Mesodermal cell (in vitro differentiated cells): ENCODE measurements at regions not wholly inside any gene's neighbourhood (a gene's known extent, or its start where the extent isn't known, plus 50 kb on each side); places are given as distances from the start of the nearest gene placed in this dataset.

Source experiments
- H3K27ac ChIP-seq: 2 replicates; pipeline ENCODE4 v1.7.0; 2013; ENCODE audit warnings: mild to moderate bottlenecking, low read depth, low read length, moderate library complexity; ENCODE audit not compliant: severe bottlenecking
- H3K36me3 ChIP-seq: 2 replicates; pipeline ENCODE4 v1.7.1; 2013; ENCODE audit warnings: mild to moderate bottlenecking, low read length, moderate library complexity; ENCODE audit not compliant: control insufficient read depth, insufficient read depth
- H3K4me1 ChIP-seq: one replicate; pipeline ENCODE4 v1.7.1; 2013; ENCODE audit warnings: mild to moderate bottlenecking, low read length; ENCODE audit not compliant: insufficient read depth, control insufficient read depth, poor library complexity, severe bottlenecking
- H3K4me3 ChIP-seq: 2 replicates; pipeline ENCODE4 v1.7.0; 2013; ENCODE audit warnings: low read length, control low read depth, mild to moderate bottlenecking; ENCODE audit not compliant: insufficient read depth, poor library complexity, severe bottlenecking; ENCODE audit errors: extremely low read depth
- H3K9me3 ChIP-seq: 2 replicates; pipeline ENCODE4 v1.7.1; 2013; ENCODE audit warnings: mild to moderate bottlenecking, low read length, moderate library complexity; ENCODE audit not compliant: control insufficient read depth
- WGBS, 2 experiments: methylation state at CpG; one replicate each; pipeline ENCODE4 v1.1.5; 2013; ENCODE audit warnings: missing lambda C conversion rate in 2 of 2; ENCODE audit not compliant: insufficient coverage in 2 of 2; 5-methylcytosine and 5-hydroxymethylcytosine counted together

DNA sequence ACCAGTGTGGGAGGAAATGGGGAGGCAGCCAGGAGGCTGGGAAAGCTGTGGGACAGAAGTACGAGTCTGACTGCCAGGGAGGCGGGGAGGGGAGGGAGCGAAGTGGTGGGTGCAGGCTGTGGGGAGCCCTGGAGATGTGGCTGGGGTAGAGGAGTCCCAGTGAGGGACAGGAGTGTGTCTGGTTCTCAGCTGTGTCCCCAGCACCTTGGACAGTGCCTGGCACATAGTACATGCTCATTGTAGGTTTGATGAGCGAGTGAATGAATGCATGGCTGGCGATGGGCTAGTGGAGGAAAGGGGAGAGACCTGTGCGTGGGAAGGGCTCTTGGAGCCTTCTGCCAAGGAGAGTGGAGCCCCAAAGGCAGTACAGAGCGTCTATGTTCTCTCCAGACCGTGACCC, 104.1 kb downstream of the SIK1 start:
- Histone ChIP-seq H3K4me1 (peaks cover 37% of the 10 kb centered on the region), H3K4me3 (no peak overlapping the region), H3K27ac (no peak overlapping the region), H3K36me3 (no peaks in the 10 kb centered on the region), H3K9me3 (peaks cover 4% of the 10 kb centered on the region)
- WGBS, 2 experiments = 91 to 99% methylated on average over 5 to 7 of the region's 8 CpGs

GRCh38 chr21:43322311-43322710, 104.6 kb downstream of the SIK1 start:
- Histone ChIP-seq H3K4me3 (no peak overlapping the region), H3K36me3 (no peaks in the 10 kb centered on the region), H3K9me3 (peaks cover 9% of the 10 kb centered on the region), H3K27ac (no peak overlapping the region), H3K4me1 (peaks cover 35% of the 10 kb centered on the region)
- 95 to 97% methylated on average over 15 to 17 of the region's 17 CpGs for WGBS, 2 experiments

GRCh38 chr21:43321611-43322010, 105.3 kb downstream of the SIK1 start:
- WGBS, 2 experiments = 94 to 97% methylated on average over 7 to 9 of the region's 9 CpGs
- peaks cover 33% of the 10 kb centered on the region for H3K4me1 ChIP-seq
- no peak overlapping the region for H3K27ac ChIP-seq
- peaks cover 12% of the 10 kb centered on the region for H3K9me3 ChIP-seq
- H3K4me3 ChIP-seq = no peak overlapping the region
- H3K36me3 ChIP-seq = no peaks in the 10 kb centered on the region

- H3K4me3 ChIP-seq = no peak overlapping the region
- no peak overlapping the region for H3K27ac ChIP-seq
- H3K9me3 ChIP-seq = peaks cover 13% of the 10 kb centered on the region
- 81 to 83% methylated on average over 3 to 4 of the region's 5 CpGs for WGBS, 2 experiments
- H3K36me3 ChIP-seq = no peaks in the 10 kb centered on the region
- H3K4me1 ChIP-seq = peaks cover 32% of the 10 kb centered on the region
Measured at GRCh38 chr21:43321111-43321510, 105.8 kb downstream of the SIK1 start.

DNA sequence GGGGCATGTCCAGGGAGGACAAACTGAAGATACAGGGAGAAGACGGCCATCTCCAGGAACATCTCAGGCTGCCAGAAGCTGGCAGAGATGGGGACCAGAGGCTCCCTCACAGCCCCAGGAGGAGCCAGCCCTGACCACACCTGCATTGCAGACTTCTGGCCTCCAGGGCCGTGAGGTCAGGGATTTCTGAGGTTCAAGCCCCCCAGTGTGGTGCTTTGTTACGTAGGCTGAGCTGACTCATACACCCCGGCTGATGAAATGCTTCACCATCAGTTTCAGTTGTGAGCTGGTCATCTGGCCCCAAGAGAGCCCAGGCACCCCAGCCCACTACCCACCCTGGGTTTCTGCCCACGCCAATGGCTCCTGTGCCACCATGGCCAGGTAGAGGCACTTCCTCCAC, 106.4 kb downstream of the SIK1 start:
- 97 to 99% methylated on average over 5 of the region's 5 CpGs for WGBS, 2 experiments
- Histone ChIP-seq H3K36me3 (no peaks in the 10 kb centered on the region), H3K27ac (no peak overlapping the region), H3K4me1 (peaks cover 32% of the 10 kb centered on the region), H3K9me3 (peaks cover 13% of the 10 kb centered on the region), H3K4me3 (no peak overlapping the region)

GRCh38 chr21:43318841-43319781, 107.8 kb downstream of the SIK1 start:
- no peak overlapping the region for H3K4me3 ChIP-seq
- H3K27ac ChIP-seq = peak overlapping the region; percentile 85
- WGBS, 2 experiments = 80 to 85% methylated on average over 27 to 30 of the region's 32 CpGs
- H3K4me1 ChIP-seq = peaks cover 23% of the 10 kb centered on the region
- no peaks in the 10 kb centered on the region for H3K36me3 ChIP-seq
- H3K9me3 ChIP-seq = peaks cover 13% of the 10 kb centered on the region

DNA sequence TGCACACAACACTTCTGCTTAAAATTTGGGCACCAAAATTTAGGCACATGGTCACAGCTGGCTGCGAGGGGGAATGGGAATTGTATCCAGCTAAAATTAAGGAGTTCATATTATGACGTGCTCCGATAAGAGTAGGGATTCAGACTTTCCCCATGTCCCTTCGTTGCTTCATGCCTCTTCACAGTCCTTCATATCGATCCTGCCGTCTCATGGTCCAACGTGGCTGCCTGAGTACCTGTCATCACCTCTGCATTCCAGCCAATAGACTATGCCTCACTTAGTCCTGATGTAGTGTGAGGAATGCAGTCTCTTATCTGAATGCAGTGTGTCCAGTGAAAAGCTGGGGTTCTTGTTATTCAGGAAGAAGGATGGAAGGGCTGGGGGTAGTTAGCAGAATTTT, 108.6 kb downstream of the SIK1 start:
- H3K27ac ChIP-seq = no peak overlapping the region
- H3K4me1 ChIP-seq = peaks cover 23% of the 10 kb centered on the region
- 95% methylated on average over 5 to 6 of the region's 7 CpGs for WGBS, 2 experiments
- H3K36me3 ChIP-seq = no peaks in the 10 kb centered on the region
- peaks cover 13% of the 10 kb centered on the region for H3K9me3 ChIP-seq
- no peak overlapping the region for H3K4me3 ChIP-seq

DNA sequence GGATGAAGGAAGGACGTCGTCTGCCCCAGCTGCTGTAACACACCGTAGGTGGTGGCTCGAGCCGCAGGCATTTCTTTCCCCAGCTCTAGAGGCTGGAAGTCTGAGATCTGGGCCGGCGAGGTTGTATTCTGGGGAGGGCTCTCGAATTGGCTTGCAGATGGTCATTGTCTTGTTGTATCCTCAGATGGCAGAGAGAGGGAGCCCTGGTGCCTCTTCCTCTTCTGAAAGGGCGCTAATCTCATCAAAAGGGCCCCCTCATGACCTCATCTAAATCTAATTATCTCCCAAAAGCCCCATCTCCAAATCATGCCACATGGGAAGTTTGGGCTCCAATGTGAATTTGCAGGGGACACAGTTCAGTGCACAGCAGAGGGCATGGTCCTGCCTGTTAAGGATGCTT, 109.0 kb downstream of the SIK1 start:
- peaks cover 23% of the 10 kb centered on the region for H3K4me1 ChIP-seq
- H3K36me3 ChIP-seq = no peaks in the 10 kb centered on the region
- H3K4me3 ChIP-seq = no peak overlapping the region
- H3K27ac ChIP-seq = no peak overlapping the region
- 50 to 83% methylated on average over 2 to 8 of the region's 9 CpGs for WGBS, 2 experiments
- H3K9me3 ChIP-seq = peaks cover 13% of the 10 kb centered on the region

DNA sequence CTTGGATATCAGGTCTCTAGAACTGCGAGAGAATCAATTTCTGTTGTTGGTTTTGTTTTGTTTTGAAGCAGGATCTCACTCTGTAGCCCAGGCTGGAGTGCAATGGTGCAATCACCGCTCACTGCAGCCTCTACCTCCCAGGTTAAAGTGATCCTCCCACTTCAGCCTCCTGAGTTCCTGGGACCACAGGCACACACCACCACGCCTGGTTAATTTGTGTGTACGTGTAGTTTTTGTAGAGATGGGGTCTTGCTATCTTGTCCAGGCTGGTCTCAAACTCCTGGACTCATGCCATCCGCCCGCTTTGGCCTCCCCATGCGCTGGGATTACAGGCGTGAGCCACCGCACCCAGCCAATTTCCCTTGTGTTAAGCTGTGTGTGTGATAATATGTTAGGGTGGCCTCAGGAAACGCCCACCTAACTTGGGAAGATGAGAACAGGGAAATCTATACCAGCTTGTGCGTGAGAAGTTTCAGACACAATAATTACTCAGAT, 109.6 kb downstream of the SIK1 start:
- H3K4me1 ChIP-seq = peaks cover 22% of the 10 kb centered on the region
- peaks cover 13% of the 10 kb centered on the region for H3K9me3 ChIP-seq
- H3K27ac ChIP-seq = no peak overlapping the region
- H3K4me3 ChIP-seq = no peak overlapping the region
- H3K36me3 ChIP-seq = no peaks in the 10 kb centered on the region
- 94% methylated on average over 6 to 8 of the region's 11 CpGs for WGBS, 2 experiments

- Histone ChIP-seq H3K27ac (no peak overlapping the region), H3K9me3 (peaks cover 13% of the 10 kb centered on the region), H3K36me3 (no peaks in the 10 kb centered on the region), H3K4me3 (no peak overlapping the region), H3K4me1 (peaks cover 22% of the 10 kb centered on the region)
- 90 to 95% methylated on average over 13 to 16 of the region's 19 CpGs for WGBS, 2 experiments
Measured at GRCh38 chr21:43316156-43316845, 110.6 kb downstream of the SIK1 start.
